LHCN-M2 (cell line): ENCODE measurements at regions not wholly inside any gene's neighbourhood (a gene's known extent, or its start where the extent isn't known, plus 50 kb on each side); places are given as distances from the start of the nearest gene placed in this dataset.
"Not testable (repeated sequence)": the region's sequence is repeated elsewhere in the genome, so short reads cannot be mapped to it uniquely, and the experiment has no call there.

Experiments used
- DNase-seq: peaks from one replicate; pipeline ENCODE4 v3.0.0-alpha.2; 2012; ENCODE audit warnings: low read depth

DNA sequence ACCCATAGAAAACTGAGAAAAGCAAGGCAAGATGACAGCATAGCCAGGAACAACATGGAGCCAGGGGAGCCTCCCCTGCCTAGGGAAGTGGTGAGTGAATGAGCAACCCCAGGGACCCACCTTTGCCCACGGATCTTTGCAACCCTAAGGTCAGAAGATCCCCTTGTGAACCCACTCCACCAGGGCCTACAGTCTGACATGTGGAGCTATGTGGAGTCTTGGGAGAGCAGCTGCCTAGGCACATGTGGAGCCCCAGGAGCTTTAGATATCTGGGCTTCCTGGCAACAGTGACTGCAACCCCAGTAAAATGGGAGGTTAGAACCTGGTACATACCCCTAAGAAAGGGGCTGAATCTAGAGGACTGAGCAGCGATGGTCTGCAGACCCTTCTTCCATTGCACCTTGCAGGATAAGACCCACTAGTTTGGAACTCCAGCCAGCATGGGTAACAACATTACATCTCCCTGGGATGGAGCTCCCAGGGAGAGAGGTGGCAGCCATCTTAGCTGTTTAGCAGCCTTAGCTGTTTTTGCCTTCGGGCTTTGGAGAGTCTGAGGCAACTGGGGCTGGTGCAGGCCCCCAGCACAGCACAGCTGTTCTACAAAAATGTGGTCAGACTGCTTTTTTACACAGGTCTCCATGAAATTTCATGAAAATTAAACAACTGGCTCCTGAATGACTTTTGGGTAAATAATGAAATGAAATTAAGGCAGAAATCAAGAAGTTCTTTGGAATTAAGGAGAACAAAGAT, 104.7 kb upstream of the TRIM2 start:
- DNase-seq, result no peak

DNA sequence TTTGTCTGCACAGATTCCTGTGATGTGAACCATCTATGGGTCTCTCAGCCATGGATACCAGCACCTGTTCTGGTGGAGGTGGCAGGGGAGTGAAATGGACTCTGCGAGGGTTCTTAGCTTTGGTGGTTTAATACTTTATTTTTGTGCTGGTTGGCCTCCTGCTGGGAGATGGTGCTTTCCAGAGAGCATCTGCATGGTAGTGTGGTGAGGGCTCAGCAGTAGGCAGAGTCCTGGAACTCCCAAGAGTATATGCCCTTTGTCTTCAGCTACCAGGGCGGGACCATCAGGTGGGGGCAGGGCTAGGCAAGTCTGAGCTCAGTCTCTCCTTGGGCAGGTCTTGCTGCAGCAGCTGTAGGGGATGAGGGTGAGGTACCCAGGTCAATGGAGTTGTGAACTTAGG, 97.5 kb upstream of the TRIM2 start:
- not testable (repeated sequence) for DNase-seq

DNA sequence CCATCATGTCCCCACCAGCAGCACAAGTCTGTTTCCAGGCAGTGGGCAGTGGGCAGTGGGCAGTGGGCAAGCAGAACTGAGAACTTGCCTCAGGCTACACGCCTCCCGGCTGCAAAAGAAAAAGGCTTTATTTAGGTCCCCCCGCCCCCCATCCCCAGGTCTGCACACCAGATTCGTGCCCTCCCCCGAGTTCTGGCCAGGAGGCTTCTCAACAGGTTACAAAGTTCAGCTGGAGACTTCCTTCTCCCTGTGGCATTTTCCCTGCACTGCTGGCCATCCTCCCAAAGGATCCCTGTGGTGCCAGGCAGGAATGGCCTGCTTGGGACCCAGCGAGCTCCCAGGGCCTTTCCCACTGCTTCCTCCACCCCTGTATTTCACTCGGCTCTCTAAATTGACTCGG, 97.0 kb upstream of the TRIM2 start:
- no peak for DNase-seq

DNA sequence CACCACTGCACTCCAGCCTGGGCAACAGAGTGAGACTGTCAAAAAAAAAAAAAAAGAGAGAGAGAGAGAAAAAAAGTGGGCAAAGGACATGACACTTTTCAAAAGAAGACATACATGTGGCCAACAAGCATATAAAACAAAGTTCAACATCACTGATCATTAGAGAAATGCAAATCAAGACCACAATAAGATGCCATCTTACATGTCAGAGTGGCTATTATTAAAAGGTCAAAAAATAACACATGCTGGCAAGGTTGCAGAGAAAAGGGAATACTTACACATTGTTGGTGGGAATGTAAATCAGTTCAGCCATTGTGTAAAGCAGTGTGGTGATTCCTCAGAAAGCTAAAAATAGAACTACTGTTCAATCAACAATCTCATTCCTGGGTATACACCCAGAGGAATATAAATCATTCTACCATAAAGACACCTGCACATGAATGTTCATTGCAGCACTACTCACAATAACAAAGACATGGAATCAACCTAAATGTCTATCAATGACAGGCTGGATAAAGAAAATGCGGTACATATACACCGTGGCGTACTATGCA, 94.9 kb upstream of the TRIM2 start:
- DNase-seq, result no peak

DNA sequence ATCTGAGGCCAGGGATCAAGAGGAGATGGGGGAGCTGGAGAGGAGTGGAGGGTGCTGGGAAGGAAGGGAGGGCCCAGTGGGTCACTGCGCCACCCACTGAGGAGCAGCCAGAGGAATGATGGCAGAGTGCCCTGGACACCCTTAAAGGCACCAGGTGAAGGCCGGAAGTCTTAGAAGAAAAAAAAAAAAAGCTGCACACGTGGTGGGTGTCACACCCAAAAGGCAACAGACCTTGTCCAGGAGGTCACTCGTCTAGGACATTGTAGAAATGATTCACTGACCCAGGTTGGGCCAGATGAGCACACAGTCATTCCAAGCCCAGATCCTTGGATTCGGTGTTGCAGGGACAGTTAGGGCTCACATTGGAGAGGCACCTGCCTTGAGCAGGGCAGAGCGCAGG, 93.5 kb upstream of the TRIM2 start:
- DNase-seq, result no peak

DNA sequence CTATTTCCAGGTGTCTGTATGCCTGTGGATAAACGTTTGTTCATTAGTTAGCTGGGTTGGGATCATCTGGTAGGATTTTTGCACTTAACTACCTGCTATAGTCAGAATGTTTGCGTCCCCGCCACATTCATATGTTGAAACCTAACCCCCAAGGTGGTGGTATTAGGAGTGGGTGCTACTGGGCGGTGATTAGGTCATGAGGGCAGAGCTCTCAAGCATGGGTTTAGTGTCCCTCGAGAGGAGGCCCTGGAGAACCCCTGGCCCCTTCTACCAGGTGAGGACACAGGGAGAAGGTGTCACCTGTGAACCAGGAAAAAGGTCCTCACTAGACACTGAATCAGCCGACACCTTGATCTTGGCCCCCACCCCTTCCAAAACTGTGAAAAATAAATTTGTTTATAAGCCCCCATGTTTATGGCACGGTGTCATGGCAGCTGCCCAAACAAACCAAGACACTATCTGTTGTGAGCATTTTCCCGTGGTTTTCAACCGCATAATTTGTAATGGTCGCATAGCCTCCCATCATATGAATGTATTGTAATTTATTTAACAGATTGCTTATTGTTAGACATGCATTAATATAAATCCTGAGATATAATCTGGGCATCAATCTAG, 92.7 kb upstream of the TRIM2 start:
- DNase-seq, result no peak

DNA sequence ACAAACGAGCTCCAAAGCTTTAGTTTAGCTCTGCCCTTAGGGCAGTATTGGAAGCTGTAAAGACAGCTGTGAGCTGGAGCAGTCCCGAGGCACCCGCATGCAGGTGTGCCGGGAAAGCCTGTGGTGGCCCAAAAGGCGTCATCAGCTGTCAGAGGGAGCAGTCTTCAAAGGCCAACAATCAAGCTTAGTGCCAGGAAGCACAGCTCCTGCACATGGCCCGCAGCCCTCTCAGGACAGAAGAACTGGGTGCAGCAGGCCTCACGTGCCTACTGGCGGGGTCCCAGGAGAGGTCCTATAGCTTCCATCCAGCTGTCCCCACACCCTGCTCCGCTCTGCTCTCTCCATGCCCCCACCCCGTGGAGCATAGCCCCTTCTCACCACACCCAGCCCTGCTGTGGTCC, 92.2 kb upstream of the TRIM2 start:
- DNase-seq, result no peak

DNA sequence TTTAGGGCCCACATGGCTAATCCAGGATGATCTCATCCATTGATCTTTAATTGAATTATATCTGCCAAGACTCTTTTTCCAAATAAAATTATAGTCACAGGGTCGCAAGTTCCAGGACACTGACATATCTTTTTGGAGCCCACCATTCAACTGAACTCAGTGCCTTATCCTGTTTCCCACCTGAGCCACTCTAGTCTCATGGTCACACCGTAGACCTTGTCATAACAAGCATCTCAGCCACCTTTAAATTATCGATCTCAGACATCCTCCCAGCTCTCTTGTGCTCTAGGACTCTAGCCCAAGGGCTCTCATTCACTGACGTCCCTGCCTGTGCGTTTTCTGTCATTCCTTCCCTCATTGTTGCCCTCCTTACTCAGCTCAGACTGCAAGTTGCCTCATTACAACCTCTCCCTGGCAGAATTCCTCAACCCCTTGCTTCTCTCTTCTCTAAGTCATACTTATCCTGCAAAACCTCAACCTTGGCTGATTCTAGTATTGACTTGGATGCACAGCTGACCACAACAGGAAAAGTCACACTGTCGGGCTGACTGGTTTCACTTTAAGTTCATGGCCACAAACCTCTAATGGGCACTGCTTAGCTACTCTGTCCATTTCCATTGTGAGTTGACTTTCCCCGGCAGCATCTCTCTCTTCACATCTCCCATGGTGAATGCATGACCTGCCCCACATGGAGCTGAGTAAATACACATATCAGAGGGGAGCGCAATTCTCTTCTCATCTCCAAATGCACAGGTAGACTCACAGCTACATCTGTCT, 91.0 kb upstream of the TRIM2 start:
- peak; percentile 50 for DNase-seq

DNA sequence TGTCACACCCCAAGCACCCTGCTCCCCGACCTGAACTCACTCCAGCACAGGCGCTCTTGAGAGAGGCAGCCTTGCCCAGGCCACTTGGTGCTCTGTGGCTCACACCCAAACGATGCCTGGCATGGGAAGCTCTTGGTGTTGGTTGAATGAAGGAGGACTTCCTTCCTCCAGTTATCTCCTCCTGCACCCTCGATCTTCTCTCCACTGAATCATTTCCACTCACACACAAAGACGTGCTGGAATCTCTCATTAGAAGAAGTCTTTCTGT, 90.5 kb upstream of the TRIM2 start:
- no peak for DNase-seq

DNA sequence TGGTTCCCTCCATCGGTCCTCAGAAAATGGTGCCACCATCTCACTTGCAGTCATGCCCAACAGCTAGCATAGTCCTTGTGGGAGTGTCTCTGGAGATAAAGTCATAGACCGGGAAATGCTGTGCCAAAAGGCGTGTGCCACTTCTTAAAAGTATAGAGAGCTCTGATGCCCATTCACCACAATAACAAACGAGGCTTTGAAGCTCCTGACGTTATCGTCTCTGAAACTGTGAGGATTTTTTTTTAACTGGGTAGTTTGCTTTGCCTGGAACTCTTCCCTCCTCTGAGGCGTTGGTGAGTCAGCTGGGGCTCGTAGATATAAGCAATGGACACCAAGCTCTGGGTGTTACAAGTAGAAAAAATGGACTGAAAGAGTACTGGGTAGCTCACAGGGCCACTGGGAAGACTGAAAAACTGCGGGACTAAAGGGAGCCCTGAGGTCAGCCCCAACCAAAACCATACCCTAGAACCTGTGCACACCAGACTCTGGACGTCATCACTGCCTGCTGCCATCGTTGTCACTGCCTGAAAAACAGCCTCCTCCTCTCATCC, 89.4 kb upstream of the TRIM2 start:
- DNase-seq, result peak; percentile 78

DNA sequence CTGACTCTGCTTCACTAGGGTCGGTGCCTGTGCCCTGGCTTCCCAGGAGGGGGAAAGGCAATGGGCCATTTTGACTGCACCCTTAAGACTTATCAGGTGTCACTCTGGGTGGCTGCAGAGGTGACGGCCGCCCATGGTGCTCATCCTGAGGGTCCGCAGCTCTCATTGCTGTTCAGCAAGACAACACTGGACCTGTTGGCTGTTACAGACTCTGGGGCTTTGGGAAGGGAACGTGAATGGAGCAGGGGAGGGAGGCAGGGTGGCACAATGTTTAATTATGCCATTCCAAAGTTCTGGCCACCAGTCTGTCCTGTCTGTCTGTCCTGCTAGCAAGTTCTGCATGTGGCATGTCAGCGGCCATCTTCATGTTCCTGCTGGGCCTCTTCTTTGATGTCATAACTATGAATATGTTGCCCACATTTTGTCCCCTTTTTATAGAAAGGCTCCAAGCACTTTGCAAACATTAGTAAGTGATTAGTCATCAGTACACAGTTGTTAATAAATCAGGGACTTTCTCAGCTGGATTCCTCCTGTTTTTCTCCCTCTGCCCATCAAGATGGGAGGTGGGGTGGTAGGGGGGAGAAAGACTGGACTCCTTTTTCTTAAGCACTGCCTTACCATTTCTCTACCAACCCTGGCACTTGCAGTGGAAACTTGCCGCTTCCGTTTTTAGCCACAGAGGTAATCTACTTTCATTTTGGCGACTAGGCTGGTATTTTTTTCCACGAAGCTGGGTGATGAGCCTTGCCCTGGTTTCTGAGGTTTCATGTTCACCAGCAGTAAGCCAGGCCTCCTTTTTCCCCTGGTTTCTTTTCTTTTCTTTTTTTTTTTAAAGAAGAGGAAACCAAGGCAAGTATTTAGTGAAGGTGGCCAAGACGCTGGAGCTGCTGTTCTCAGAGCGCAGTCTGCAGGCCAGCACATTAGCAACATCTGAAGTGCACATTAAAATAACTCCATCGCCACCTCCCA, 88.6 kb upstream of the TRIM2 start:
- DNase-seq, result peak; percentile 89

DNA sequence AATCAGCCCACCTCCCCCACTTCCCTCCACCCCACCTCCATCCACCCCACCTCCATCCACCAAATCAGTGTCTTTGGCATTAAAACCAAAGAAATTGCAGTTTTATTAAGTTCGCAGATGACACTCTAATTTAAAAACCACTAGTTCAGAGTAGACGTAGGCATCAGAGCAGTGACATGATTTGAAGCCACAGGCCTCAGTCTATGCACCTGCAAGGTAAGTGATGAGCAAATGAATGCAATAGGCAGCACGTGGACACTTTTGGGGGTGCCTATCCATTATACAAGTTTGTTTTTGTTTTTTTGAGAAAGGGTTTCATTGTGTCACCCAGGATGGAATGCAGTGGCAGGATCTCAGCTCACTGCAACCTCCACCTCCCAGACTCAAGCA, 88.0 kb upstream of the TRIM2 start:
- DNase-seq, result no peak

DNA sequence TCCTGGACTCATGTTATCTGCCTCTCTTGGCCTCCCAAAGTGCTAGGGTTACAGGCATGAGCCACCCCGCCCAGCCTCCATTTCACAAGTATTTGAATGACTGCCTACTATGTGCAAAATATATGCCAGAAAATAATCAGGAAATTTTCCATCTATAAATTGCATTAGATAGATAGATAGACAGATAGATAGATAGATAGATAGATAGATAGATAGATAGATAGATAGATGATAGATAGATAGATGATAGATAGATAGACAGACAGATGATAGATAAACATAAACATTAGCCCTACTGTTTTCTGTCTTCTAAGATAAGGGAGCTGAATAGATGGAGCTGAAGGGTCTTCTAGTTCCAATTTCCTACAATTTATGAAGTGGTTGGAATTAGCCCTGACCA, 87.4 kb upstream of the TRIM2 start:
- no peak for DNase-seq

DNA sequence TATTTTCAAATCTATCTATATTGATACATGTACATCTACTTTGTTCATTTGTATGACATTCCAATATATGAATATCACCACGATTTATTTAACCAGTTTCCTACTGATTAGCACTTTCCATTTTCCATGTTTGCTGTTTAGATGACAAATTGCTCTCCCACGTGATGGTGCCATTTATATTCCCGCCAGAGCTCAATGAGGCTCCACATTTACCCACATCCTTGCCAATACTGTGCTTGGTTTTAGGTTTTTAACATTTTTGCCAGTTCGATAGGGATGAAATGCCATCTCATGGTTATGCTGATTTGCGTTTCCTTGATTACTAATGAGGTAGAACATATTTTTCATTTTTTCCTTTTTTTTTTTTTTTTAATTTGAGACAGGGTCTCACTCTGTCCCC, 86.7 kb upstream of the TRIM2 start:
- DNase-seq, result no peak

DNA sequence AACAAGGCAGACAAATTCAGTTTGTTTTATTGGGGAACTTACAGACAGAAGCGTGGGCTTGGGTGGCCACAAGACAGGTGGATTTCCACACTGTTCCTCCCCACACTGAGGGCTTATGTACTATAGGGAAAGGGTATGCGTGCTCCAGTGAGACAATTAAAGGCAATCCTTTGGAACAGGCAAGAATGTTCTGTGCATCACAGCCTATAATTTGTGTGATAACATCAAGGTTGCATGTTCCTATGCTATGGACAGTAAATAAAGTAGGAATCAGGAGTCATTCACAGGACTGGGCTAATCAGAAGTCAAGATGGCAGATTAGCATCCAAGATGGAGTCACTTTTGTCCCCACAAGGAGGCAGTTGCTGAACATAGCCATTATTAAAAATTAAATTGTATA, 84.6 kb upstream of the TRIM2 start:
- no peak for DNase-seq

DNA sequence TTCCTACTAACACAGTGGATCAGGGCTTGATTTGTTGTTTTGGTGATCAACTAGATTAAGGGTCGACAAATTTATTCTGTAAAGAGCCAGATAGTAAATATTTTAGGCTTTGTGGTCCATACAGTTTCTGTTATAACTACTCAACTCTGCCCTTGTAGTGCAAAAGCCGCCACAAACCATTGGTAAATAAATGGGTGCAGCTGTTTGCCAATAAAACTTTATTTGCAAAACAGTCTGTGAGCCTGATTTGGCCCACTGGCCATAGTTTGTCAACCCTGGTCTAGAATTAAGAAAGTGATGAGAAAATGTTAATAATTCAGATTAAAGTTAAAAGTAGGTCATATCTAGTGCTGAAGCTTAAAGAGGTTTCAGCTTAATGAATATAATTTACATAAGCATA, 84.0 kb upstream of the TRIM2 start:
- no peak for DNase-seq

DNA sequence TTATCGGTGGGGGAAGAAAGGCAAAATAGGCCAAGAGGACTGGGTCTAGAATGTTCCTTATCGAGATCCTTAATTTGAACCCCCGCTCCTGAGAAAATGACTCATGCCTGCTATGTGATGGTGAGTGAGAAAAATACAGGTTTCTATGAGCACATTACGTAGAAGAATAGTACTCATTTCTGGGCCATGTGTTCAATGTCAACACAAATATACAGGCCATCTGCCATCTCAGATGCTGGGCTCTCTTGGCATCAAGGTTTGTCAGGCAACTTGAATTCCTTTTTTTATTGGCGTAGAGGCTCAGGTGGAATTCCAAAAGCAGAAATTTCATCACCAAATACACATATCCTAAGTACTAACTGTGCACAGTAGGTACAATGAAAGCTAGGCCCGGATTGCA, 81.4 kb upstream of the TRIM2 start:
- DNase-seq, result no peak

DNA sequence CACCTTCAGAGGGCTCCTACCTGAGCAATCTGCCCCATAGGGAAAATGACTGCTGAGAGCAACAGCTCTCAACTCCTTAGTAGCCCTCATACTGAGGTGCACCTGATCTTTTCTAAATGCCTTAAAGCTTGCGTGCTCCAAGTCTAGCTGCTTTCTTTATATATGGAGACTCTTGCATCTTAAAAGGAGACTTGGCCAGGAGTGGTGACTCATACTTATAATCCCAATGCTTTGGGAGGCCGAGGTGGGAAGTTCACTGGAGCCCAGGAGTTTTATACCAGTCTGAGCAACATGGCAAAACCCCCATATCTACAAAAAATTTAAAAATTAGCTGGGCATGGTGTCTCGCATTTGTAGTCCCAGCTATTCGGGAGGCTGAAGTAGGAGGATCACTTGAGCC, 78.1 kb upstream of the TRIM2 start:
- DNase-seq, result no peak

DNA sequence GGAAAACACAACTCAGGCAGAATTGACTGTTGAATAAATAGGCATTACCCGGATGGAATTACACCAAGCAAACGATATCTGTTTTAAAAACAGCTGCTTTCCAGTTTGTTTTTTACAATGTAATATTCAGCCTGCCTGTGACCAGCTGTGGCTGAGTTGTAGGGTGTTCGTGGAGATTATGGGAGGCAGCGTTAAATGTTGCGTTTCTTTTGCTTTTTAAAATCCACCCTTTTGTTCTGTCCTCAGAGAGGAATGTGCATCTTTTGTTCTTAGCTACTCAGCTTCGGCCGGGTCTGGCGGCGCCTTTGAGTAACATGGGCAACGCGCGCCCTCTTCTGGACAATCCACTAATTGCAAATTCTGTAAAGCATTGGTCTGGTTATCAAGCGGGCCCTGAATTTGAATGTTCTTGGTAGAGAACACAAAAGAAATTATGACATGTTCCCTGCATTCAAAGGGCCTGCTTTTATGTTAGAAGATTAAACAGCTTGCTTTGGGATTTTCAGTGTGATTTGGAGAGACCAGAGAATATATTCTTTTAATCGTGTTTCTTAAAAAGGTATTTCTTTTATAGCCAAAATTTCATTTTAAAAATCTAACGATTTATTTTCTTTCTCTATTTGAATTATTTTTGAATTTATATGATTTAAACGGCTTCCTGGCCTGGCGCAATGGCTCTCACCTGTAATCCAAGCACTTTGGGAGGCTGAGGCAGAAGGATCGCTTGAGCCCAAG, 76.3 kb upstream of the TRIM2 start:
- DNase-seq, result peak; percentile 77

DNA sequence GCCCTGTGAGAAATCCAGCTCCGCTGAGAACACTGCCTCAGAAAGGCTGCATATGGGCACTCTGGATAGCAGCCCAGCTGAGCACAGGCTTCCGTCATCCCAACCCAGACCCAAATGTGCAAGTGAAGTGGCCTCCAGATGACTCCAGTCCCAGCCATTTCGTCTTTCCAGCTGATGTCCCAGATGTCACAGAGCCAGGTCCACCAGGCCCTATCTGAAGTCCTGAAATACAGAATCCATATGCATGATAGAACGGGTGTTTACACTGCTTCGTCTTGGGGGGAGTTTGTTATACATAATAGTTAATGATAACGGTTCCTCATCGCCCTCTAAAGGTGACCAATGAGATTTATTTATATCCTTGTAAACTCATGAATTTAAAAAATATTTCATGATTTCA, 72.6 kb upstream of the TRIM2 start:
- no peak for DNase-seq

DNA sequence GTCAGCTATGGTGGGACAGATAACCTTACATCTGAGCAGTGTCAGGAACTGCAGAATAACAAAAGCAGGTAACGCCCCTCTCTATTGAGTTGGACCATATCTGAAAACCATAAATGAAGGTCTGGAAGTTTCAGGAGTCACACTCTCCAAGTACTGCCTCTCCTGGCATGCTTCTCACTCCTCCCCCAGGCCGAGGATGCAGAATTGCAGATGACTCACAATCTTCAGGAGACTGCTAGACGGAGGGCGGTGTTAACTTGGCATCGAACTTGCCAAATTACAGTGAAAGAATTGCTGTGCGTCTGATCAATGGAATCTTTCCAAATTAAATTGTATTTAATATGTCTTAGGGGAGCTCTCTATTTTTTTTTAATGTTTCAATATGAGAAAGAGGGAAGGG, 67.1 kb upstream of the TRIM2 start:
- DNase-seq, result peak; percentile 53
